Nephron (organoid): ENCODE measurements at regions not wholly inside any gene's neighbourhood (a gene's known extent, or its start where the extent isn't known, plus 50 kb on each side); places are given as distances from the start of the nearest gene placed in this dataset.

Experiments used
- H3K27ac Mint-ChIP-seq, 3 experiments: 2 replicates each; pipeline ENCODE4 v1.8.0; 2020; ENCODE audit warnings: mixed read lengths in 3 of 3, mild to moderate bottlenecking in 2 of 3, moderate library complexity in 1 of 3
- H3K27me3 Mint-ChIP-seq: 2 replicates; pipeline ENCODE4 v1.8.0; 2021; ENCODE audit warnings: low read depth, mild to moderate bottlenecking, moderate library complexity, mixed read lengths
- H3K36me3 Mint-ChIP-seq: 2 replicates; pipeline ENCODE4 v1.8.0; 2020; ENCODE audit warnings: low read depth, mixed read lengths
- H3K4me1 Mint-ChIP-seq: 2 replicates; pipeline ENCODE4 v1.8.0; 2020; ENCODE audit warnings: mixed read lengths
- H3K4me3 Mint-ChIP-seq, 3 experiments: 2 replicates each; pipeline ENCODE4 v1.8.0; 2020; ENCODE audit warnings: mild to moderate bottlenecking in 3 of 3, mixed read lengths in 3 of 3, moderate library complexity in 2 of 3
- H3K9me3 Mint-ChIP-seq: 2 replicates; pipeline ENCODE4 v1.8.0; 2020; ENCODE audit warnings: mixed read lengths
- CTCF ChIP-seq, 3 experiments: fragments of 200-600 bp; sonication (generic); IDR thresholded peaks; one replicate each; pipeline ENCODE4 v1.5.0; 2021; ENCODE audit warnings: antibody characterized with exemption in 3 of 3; ENCODE audit not compliant: unreplicated experiment in 3 of 3

DNA sequence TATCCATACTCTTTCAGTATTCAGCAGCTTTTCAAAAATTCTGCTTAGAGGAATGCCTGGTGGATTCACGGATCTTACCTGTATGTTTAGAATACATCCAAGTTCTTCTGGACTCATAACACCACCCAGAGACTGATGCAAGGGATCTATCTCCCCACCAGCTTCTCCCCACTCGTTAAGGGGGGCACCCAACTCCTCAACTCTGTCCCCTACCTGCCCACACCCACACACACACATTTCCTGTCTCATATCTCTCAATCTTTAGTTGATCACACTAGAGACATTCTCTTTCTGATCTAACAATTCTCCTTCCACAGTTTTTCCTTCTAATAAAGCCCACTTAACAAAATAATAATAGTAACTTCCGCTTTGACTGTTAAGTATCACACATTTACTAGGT, 110.1 kb downstream of the DLEU7 start:
- no peaks in the 10 kb centered on the region for H3K27me3 Mint-ChIP-seq
- H3K4me3 Mint-ChIP-seq: no peak overlapping the region
- no peaks in the 10 kb centered on the region for H3K4me1 Mint-ChIP-seq
- no peak for TF ChIP-seq CTCF (IDR thresholded peaks at IDR 0.05; ENCODE audit: unreplicated experiment in 3 of 3)
- no peak overlapping the region for H3K27ac Mint-ChIP-seq
- peaks cover 13% of the 10 kb centered on the region for H3K36me3 Mint-ChIP-seq
- peaks cover 16% of the 10 kb centered on the region for H3K9me3 Mint-ChIP-seq

DNA sequence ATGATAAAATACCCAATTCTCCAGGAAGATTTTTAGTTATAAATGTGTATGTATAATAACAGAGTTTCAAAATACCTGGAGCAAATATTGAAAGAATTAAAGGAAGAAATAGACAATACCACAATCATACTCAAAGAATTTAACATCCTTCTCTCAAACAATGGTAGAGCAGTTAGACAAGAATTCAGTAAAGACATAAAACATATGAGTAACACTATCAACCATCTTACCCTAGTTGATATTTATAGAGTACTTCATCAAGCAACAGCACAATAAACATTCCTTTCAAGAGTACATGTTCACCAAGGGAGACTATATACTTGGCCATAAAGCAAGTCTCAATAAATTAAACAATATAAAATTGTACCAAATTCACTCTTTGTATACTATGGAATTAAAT, 108.4 kb downstream of the DLEU7 start:
- H3K4me1 Mint-ChIP-seq: no peaks in the 10 kb centered on the region
- peaks cover 9% of the 10 kb centered on the region for H3K36me3 Mint-ChIP-seq
- H3K27ac Mint-ChIP-seq: no peak overlapping the region
- H3K27me3 Mint-ChIP-seq: no peaks in the 10 kb centered on the region
- H3K4me3 Mint-ChIP-seq: no peak overlapping the region
- H3K9me3 Mint-ChIP-seq: peaks cover 12% of the 10 kb centered on the region
- no peak for TF ChIP-seq CTCF (IDR thresholded peaks at IDR 0.05; ENCODE audit: unreplicated experiment in 3 of 3)

DNA sequence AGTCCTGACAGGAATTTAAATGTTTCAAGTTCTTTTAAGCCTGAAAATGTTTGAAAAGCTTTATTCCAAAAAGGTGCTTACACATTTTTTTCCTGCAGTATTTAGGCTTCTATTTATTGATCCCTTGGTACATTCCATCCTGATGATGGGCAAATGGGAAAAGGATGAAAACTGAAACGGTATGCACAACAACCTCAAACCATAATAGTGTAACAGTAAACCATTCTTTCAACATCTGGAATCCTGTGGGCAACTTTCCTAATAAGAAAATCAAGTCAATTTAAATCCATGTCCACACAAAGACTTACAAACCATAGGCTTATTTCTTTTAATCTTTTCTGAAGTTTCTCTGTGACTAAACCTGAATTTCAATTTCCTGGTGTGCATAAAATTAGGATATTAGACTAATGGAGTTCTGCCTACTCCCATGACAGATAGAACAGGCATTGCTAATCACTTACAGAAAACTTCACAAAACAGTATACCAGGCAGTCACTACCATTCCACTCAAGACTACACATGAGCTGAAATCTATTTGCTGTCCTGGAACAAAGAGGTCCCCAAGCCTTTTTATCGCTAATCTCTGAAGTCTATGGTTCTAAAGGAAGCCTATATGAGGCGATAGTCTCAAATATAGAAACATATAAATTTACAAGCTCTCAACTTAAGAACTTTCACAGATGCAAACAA, 103.3 kb downstream of the DLEU7 start:
- H3K4me1 Mint-ChIP-seq: peaks cover 5% of the 10 kb centered on the region
- no peak for TF ChIP-seq CTCF (IDR thresholded peaks at IDR 0.05; ENCODE audit: unreplicated experiment in 3 of 3)
- peaks cover 4% of the 10 kb centered on the region for H3K27me3 Mint-ChIP-seq
- H3K4me3 Mint-ChIP-seq: no peak overlapping the region
- H3K27ac Mint-ChIP-seq: no peak overlapping the region
- no peaks in the 10 kb centered on the region for H3K36me3 Mint-ChIP-seq
- H3K9me3 Mint-ChIP-seq: no peaks in the 10 kb centered on the region

DNA sequence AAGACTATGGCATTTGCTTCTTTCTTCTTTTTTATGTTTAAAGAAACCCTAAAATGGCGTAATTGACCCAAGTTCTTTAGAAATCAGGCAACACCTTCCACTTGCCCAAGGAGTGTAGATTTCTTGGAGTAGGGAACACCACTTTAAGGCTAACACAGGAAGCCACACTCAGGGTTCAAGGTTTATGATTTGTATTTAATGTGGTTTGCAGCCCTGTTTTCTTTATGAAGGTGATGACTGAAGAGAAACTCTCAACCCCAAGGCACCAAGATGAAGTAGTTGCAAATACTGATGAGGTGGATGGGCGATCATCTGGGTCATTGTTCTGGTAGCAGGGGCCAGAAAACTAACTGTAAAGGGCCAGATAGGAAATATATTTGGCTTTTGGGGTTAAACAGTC, 101.1 kb downstream of the DLEU7 start:
- Mint-ChIP-seq H3K36me3 (no peaks in the 10 kb centered on the region), H3K27ac (no peak overlapping the region), H3K9me3 (no peaks in the 10 kb centered on the region), H3K4me1 (peaks cover 5% of the 10 kb centered on the region), H3K27me3 (peaks cover 4% of the 10 kb centered on the region), H3K4me3 (no peak overlapping the region)
- no peak for TF ChIP-seq CTCF (IDR thresholded peaks at IDR 0.05; ENCODE audit: unreplicated experiment in 3 of 3)

DNA sequence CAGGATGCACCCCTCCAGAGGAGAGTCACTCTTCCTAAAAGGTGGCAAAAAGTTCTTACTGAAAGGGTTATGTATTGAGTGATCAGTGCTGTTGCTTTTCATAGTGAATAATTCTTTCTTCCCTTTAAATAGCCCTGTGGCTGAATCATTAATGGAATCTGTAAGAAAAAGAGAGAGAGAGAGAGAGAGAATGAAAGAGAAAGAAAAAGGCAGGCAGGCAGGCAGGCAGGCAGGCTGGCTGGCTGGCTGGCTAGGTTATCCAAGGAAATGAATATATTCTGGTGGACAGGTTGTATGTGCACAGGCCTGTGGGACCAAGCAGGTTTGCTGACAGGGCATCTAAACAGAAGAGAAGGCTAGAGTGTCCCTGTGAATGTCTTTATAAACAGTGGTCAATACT, 100.5 kb downstream of the DLEU7 start:
- peaks cover 5% of the 10 kb centered on the region for H3K4me1 Mint-ChIP-seq
- H3K27me3 Mint-ChIP-seq: peaks cover 4% of the 10 kb centered on the region
- no peak for TF ChIP-seq CTCF (IDR thresholded peaks at IDR 0.05; ENCODE audit: unreplicated experiment in 3 of 3)
- no peaks in the 10 kb centered on the region for H3K9me3 Mint-ChIP-seq
- no peaks in the 10 kb centered on the region for H3K36me3 Mint-ChIP-seq
- no peak overlapping the region for H3K4me3 Mint-ChIP-seq
- peak overlapping the region in 2 of 3 experiments; percentile 26 to 52 for H3K27ac Mint-ChIP-seq

DNA sequence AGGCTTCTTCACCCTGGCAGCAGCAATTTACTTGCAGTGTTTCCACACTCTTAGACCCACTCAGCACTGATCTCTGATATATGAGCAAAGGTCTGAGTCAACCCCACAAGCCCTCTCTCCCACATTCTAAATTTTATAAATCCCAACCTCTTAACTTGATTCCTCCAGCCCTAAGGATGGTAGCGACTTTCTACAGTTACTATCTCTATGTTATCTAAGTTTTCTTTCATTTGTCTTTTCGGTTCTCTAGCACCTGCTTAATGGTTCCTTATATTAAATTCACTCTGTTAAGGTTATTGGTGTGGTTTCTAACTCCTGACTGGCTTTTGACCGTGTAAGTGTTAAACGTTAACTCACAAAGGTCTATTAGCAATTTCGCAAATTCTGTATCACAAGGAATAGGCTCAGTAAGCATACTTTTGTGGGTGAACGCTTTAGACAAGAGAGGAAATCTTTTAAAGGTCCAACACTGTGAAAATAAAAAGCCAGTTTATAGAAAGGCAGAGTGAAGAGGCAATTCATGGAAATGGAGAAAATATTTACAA, 99.3 kb downstream of the DLEU7 start:
- peaks cover 5% of the 10 kb centered on the region for H3K4me1 Mint-ChIP-seq
- H3K4me3 Mint-ChIP-seq: no peak overlapping the region

More for the DNA sequence above, 99.3 kb downstream of the DLEU7 start:
- no peak for TF ChIP-seq CTCF (IDR thresholded peaks at IDR 0.05; ENCODE audit: unreplicated experiment in 3 of 3)
- Mint-ChIP-seq H3K27ac (peak overlapping the region; percentile 35 to 95 (median 80)), H3K9me3 (peaks cover 3% of the 10 kb centered on the region), H3K36me3 (no peaks in the 10 kb centered on the region), H3K27me3 (peaks cover 9% of the 10 kb centered on the region)
